PC-9 (cell line): ENCODE measurements at regions not wholly inside any gene's neighbourhood (a gene's known extent, or its start where the extent isn't known, plus 50 kb on each side); places are given as distances from the start of the nearest gene placed in this dataset.

Source experiments
- CTCF ChIP-seq: fragments of 200-600 bp; sonication (generic); conservative IDR thresholded peaks from 2 replicates; pipeline ENCODE4 v1.6.1; 2017; ENCODE audit warnings: mixed run types, antibody characterized with exemption, mild to moderate bottlenecking, moderate library complexity
- EZH2 ChIP-seq: fragments of 200-600 bp; sonication (generic); IDR thresholded peaks from 2 replicates; pipeline ENCODE4 v1.8.0; 2017; ENCODE audit warnings: antibody characterized with exemption, low read depth

- no peak for TF ChIP-seq CTCF
- TF ChIP-seq EZH2: no peak
Observed at GRCh38 chr16:63776437-63776836, 1345.4 kb downstream of the CDH11 start.
